Neural progenitor cell (in vitro differentiated cells): ENCODE measurements at regions not wholly inside any gene's neighbourhood (a gene's known extent, or its start where the extent isn't known, plus 50 kb on each side); places are given as distances from the start of the nearest gene placed in this dataset.

Source experiments
- DNase-seq: peaks from one replicate; pipeline ENCODE4 v3.0.0-alpha.2; 2016; ENCODE audit warnings: low spot score
- H2AFZ ChIP-seq: fragments of 200-600 bp; sonication (generic); replicated peaks from 2 replicates; pipeline ENCODE4 v1.6.1; 2016; ENCODE audit warnings: antibody characterized with exemption
- H3F3A ChIP-seq: fragments of 200-600 bp; sonication (generic); 2 replicates; pipeline ENCODE4 v1.6.1; 2016; ENCODE audit warnings: antibody characterized with exemption, low read depth
- H3K27ac ChIP-seq: fragments of 200-600 bp; sonication (generic); 2 replicates; pipeline ENCODE4 v1.5.1; 2016; ENCODE audit warnings: mild to moderate bottlenecking
- H3K27me3 ChIP-seq: fragments of 200-600 bp; sonication (generic); 2 replicates; pipeline ENCODE4 v1.6.1; 2016; ENCODE audit warnings: mild to moderate bottlenecking, moderate library complexity
- H3K36me3 ChIP-seq: fragments of 200-600 bp; sonication (generic); 2 replicates; pipeline ENCODE4 v1.5.1; 2016
- H3K4me1 ChIP-seq: fragments of 200-600 bp; sonication (generic); 2 replicates; pipeline ENCODE4 v1.6.1; 2016; ENCODE audit warnings: mixed run types
- H3K4me2 ChIP-seq: fragments of 200-600 bp; sonication (generic); 2 replicates; pipeline ENCODE4 v1.6.1; 2016
- H3K4me3 ChIP-seq: fragments of 200-600 bp; sonication (generic); 2 replicates; pipeline ENCODE4 v1.5.1; 2016
- H3K79me2 ChIP-seq: fragments of 200-600 bp; sonication (generic); 2 replicates; pipeline ENCODE4 v1.6.1; 2016; ENCODE audit warnings: low read depth
- H3K9ac ChIP-seq: fragments of 200-600 bp; sonication (generic); 2 replicates; pipeline ENCODE4 v1.6.1; 2016
- H3K9me3 ChIP-seq: fragments of 200-600 bp; sonication (generic); 2 replicates; pipeline ENCODE4 v1.5.1; 2016; ENCODE audit warnings: low read depth
- H4K20me1 ChIP-seq: fragments of 200-600 bp; sonication (generic); 2 replicates; pipeline ENCODE4 v1.6.1; 2016; ENCODE audit warnings: low read depth
- H3K27ac Mint-ChIP-seq: 3 replicates; pipeline ENCODE4 v1.8.0; 2021; ENCODE audit warnings: mixed read lengths
- H3K27me3 Mint-ChIP-seq: 2 replicates; pipeline ENCODE4 v1.8.0; 2022; ENCODE audit warnings: low read depth, mild to moderate bottlenecking, inconsistent platforms, moderate library complexity, mixed read lengths; ENCODE audit not compliant: insufficient read depth
- H3K36me3 Mint-ChIP-seq: 3 replicates; pipeline ENCODE4 v1.8.0; 2021; ENCODE audit warnings: mixed read lengths
- H3K4me1 Mint-ChIP-seq: 3 replicates; pipeline ENCODE4 v1.8.0; 2021; ENCODE audit warnings: mixed read lengths
- H3K4me3 Mint-ChIP-seq: 3 replicates; pipeline ENCODE4 v1.8.0; 2021; ENCODE audit warnings: mild to moderate bottlenecking, moderate library complexity, mixed read lengths
- H3K9me3 Mint-ChIP-seq: 3 replicates; pipeline ENCODE4 v1.8.0; 2020; ENCODE audit warnings: mixed read lengths
- EZH2 ChIP-seq: fragments of 200-600 bp; sonication (generic); IDR thresholded peaks from 2 replicates; pipeline ENCODE4 v1.6.1; 2017; ENCODE audit warnings: antibody characterized with exemption, mild to moderate bottlenecking, moderate library complexity
- EZH2phosphoT487 ChIP-seq: fragments of 200-600 bp; sonication (generic); IDR thresholded peaks from 2 replicates; pipeline ENCODE4 v1.6.1; 2017; ENCODE audit warnings: antibody characterized with exemption
- TF ChIP-seq, protein P1 (sequence below): fragments of 200-600 bp; sonication (generic); IDR thresholded peaks from 2 replicates; pipeline ENCODE4 v1.5.1; 2017; ENCODE audit warnings: antibody characterized with exemption, mild to moderate bottlenecking

DNA sequence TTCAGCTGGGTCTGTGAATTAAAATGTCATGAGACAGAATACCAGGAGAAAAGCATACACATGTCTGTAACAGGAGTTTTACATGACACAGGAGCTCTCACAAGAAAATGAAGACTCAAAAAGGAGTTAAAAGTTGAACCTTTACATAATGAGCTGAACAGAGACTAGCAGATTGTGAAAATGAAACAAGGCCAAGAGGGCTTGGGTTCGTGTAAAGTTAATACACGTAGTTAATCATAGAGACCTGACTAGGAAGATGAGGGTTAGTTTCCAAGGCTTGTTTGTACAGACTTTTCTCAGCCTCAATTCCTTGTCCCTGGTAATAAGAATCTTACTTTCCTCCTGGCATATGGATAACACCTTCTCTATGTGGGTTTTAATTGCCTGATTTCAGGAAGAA lies 1294.0 kb downstream of the MAT2B start:
- no peak for DNase-seq
- TF ChIP-seq, protein P1, sequence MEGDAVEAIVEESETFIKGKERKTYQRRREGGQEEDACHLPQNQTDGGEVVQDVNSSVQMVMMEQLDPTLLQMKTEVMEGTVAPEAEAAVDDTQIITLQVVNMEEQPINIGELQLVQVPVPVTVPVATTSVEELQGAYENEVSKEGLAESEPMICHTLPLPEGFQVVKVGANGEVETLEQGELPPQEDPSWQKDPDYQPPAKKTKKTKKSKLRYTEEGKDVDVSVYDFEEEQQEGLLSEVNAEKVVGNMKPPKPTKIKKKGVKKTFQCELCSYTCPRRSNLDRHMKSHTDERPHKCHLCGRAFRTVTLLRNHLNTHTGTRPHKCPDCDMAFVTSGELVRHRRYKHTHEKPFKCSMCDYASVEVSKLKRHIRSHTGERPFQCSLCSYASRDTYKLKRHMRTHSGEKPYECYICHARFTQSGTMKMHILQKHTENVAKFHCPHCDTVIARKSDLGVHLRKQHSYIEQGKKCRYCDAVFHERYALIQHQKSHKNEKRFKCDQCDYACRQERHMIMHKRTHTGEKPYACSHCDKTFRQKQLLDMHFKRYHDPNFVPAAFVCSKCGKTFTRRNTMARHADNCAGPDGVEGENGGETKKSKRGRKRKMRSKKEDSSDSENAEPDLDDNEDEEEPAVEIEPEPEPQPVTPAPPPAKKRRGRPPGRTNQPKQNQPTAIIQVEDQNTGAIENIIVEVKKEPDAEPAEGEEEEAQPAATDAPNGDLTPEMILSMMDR = no peak
- Histone ChIP-seq H2AFZ (no peak overlapping the region), H3K79me2 (no peaks in the 10 kb centered on the region), H3K9ac (no peak overlapping the region), H3K27me3 (no peaks in the 10 kb centered on the region), H3F3A (no peaks in the 10 kb centered on the region), H3K4me2 (no peak overlapping the region), H4K20me1 (no peaks in the 10 kb centered on the region), H3K4me1 (no peaks in the 10 kb centered on the region), H3K27ac (no peak overlapping the region), H3K36me3 (no peaks in the 10 kb centered on the region), H3K9me3 (peaks cover 4% of the 10 kb centered on the region), H3K4me3 (no peak overlapping the region)
- Mint-ChIP-seq H3K27me3 (no peaks in the 10 kb centered on the region), H3K4me3 (no peak overlapping the region), H3K4me1 (no peaks in the 10 kb centered on the region), H3K36me3 (no peaks in the 10 kb centered on the region), H3K9me3 (peaks cover 24% of the 10 kb centered on the region), H3K27ac (no peak overlapping the region)

DNA sequence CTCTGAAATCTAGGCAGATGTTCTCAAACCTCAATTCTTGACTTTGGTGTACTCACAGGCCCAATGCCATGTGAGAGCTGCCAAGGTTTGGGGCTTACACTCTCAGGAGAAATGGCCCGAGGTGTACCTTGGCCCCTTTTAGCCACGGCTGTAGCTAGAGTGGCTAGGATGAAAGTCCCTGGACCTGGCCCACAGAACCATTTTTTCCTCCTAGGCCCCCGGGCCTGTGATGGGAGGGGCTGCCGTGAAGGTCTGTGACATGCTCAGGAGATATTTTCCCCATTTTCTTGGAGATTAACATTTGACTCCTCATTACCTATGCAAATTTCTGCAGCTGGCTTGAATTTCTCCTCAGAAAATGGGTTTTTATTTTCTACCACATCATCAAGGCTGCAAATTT lies 1296.5 kb downstream of the MAT2B start:
- no peaks in the 10 kb centered on the region for H3K27me3 ChIP-seq
- H4K20me1 ChIP-seq = no peaks in the 10 kb centered on the region
- Mint-ChIP-seq H3K9me3 (peaks cover 24% of the 10 kb centered on the region), H3K4me1 (peaks cover 4% of the 10 kb centered on the region), H3K36me3 (no peaks in the 10 kb centered on the region), H3K27me3 (no peaks in the 10 kb centered on the region), H3K4me3 (no peak overlapping the region), H3K27ac (no peak overlapping the region)
- H3K27ac ChIP-seq = no peak overlapping the region
- H3K79me2 ChIP-seq = no peaks in the 10 kb centered on the region
- H3K36me3 ChIP-seq = no peaks in the 10 kb centered on the region
- no peak overlapping the region for H2AFZ ChIP-seq
- H3K4me1 ChIP-seq = no peaks in the 10 kb centered on the region
- no peak for DNase-seq
- no peak overlapping the region for H3K4me3 ChIP-seq
- H3K9me3 ChIP-seq = peaks cover 4% of the 10 kb centered on the region
- H3K4me2 ChIP-seq = no peak overlapping the region
- H3K9ac ChIP-seq = no peak overlapping the region
- H3F3A ChIP-seq = no peaks in the 10 kb centered on the region
- TF ChIP-seq EZH2phosphoT487 (no peak), EZH2 (no peak)
- TF ChIP-seq, protein P1 = no peak

DNA sequence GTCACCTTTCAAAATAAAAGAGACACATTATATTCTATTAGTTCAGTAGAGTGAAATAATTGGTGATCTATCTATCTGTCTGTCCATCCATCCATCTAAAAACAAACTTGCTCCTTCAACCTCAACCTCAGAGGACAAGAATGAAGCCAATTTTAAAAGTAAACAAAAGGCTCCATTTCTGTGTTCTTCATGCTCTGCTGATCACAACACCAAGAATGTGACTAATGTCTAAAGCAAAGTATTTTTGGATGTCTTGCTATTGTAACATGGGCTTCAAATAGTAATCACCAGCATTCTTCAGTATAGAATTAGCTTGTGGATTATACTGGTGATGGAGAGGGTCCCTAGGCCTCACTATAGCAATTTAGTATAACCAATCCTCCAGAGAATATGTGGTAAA lies 1304.4 kb downstream of the MAT2B start:
- TF ChIP-seq EZH2 = no peak
- TF ChIP-seq, protein P1 = no peak
- TF ChIP-seq EZH2phosphoT487 = no peak
- Histone ChIP-seq H3K27me3 (no peaks in the 10 kb centered on the region), H3K4me1 (no peaks in the 10 kb centered on the region), H3K79me2 (no peaks in the 10 kb centered on the region), H2AFZ (no peak overlapping the region), H3K9me3 (no peaks in the 10 kb centered on the region), H3K27ac (no peak overlapping the region), H4K20me1 (no peaks in the 10 kb centered on the region), H3K36me3 (no peaks in the 10 kb centered on the region), H3K4me2 (no peak overlapping the region), H3K4me3 (no peak overlapping the region), H3K9ac (no peak overlapping the region), H3F3A (no peaks in the 10 kb centered on the region)
- Mint-ChIP-seq H3K36me3 (no peaks in the 10 kb centered on the region), H3K27ac (no peak overlapping the region), H3K9me3 (no peaks in the 10 kb centered on the region), H3K4me3 (no peak overlapping the region), H3K27me3 (no peaks in the 10 kb centered on the region), H3K4me1 (peaks cover 9% of the 10 kb centered on the region)
- no peak for DNase-seq

DNA sequence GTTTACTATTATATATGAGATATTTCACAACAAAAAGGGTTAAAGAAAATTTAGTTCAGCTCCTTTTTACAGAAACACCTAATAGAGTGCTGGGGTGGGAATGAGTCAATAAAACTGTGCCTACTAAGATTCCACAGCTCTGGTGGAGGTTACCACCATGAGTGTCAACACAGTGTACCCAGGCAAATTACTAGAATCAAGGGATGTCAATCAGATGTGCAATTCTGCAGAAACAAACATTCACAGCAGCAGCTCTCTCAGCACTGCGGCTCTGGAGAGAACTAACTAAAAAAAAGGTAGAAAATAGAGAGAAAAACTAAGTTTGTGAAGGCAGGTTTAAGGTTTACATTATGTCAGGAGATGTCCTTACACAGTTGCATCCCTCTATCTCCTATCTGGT lies 1313.0 kb downstream of the MAT2B start:
- H2AFZ ChIP-seq = peak overlapping the region; percentile 92
- no peak overlapping the region for H3K27ac ChIP-seq
- Mint-ChIP-seq H3K27me3 (no peaks in the 10 kb centered on the region), H3K36me3 (no peaks in the 10 kb centered on the region), H3K27ac (no peak overlapping the region), H3K4me1 (peaks cover 14% of the 10 kb centered on the region), H3K9me3 (no peaks in the 10 kb centered on the region), H3K4me3 (no peak overlapping the region)
- TF ChIP-seq EZH2 (no peak), EZH2phosphoT487 (no peak)
- TF ChIP-seq, protein P1 = no peak
- H3K27me3 ChIP-seq = no peaks in the 10 kb centered on the region
- no peaks in the 10 kb centered on the region for H3F3A ChIP-seq
- H3K9ac ChIP-seq = no peak overlapping the region
- DNase-seq = peak; percentile 11
- no peak overlapping the region for H3K4me3 ChIP-seq
- no peak overlapping the region for H3K4me2 ChIP-seq
- H3K79me2 ChIP-seq = no peaks in the 10 kb centered on the region
- no peaks in the 10 kb centered on the region for H3K4me1 ChIP-seq
- no peaks in the 10 kb centered on the region for H3K36me3 ChIP-seq
- no peaks in the 10 kb centered on the region for H4K20me1 ChIP-seq
- no peaks in the 10 kb centered on the region for H3K9me3 ChIP-seq
